ENCODE measurements at regions not wholly inside any gene's neighbourhood (a gene's known extent, or its start where the extent isn't known, plus 50 kb on each side); places are given as distances from the start of the nearest gene placed in this dataset.

DNA sequence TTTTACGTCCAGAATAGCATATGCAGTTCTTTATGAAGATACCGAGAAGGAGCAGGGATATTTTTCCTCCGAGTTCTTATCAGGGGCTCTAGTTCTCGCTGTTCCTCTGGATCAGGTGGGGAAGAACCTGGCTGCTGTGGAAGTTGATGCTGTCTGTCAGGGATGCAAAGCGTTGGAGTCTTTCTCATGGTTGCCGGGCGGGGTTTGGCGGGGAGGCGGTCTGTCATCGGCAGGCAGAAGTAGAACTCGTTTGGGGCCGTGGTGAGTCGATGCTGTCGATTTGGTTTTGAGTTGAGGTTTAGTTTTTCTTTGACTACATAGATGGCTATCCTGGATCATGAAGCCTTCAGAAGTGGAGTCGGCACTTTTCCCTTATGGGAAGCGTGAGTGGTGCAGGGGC, 691.2 kb downstream of the QKI start:
- dilution Hi-C loops (cut with MboI; ENCODE audit: extremely low pct_ligation_motif_present, low sequenced_read_pairs): no loop called here

DNA sequence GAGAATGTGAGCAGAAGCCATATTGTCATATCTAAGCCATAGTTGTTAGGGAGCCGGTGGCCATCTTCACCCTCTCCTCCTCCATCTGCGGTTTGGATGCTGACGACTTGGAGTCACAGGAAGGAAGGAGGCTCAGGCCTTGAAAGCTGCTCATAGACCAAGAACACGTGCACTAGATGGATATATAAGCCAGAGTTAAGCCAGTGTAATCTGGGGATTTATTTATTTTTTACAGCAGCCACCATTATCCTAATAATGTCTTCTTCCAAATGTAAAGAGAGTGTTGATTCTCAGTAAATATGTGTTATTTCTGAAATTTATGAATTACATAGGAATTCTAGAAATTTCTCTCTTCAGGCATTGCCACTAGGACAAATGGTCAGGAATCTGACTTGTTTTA, 689.9 kb downstream of the QKI start:
- H3K36me3 ChIP-seq (ENCODE audit: control insufficient read depth in 2 of 2, extremely low read depth in 1 of 2, insufficient read depth in 2 of 2, low read length in 2 of 2): no peaks in the 10 kb centered on the region
- no peaks in the 10 kb centered on the region for H3K79me2 ChIP-seq (ENCODE audit: control insufficient read depth, insufficient read depth, low read length)
- no peak for FAIRE-seq
- H3K4me1 ChIP-seq (ENCODE audit: control insufficient read depth, extremely low read depth, insufficient read depth, low read length): peaks cover 7% of the 10 kb centered on the region
- H3K27ac ChIP-seq (ENCODE audit: control insufficient read depth, insufficient read depth, low read length): no peak overlapping the region
- H3K4me2 ChIP-seq (ENCODE audit: control insufficient read depth, extremely low read depth, insufficient read depth, low read depth, low read length): no peak overlapping the region
- no peaks in the 10 kb centered on the region for H4K20me1 ChIP-seq (ENCODE audit: control insufficient read depth, extremely low read depth, insufficient read depth, low read length)
- dilution Hi-C loops (cut with MboI; ENCODE audit: extremely low pct_ligation_motif_present, low sequenced_read_pairs): no loop called here
- DNase-seq (ENCODE audit: low read depth, low spot score): no peak
- H3K9me1 ChIP-seq (ENCODE audit: control insufficient read depth, extremely low read depth, insufficient read depth, low read length): no peaks in the 10 kb centered on the region
- no peak overlapping the region for H2AFZ ChIP-seq (ENCODE audit: control insufficient read depth, low read length)
- TF ChIP-seq, protein P1, sequence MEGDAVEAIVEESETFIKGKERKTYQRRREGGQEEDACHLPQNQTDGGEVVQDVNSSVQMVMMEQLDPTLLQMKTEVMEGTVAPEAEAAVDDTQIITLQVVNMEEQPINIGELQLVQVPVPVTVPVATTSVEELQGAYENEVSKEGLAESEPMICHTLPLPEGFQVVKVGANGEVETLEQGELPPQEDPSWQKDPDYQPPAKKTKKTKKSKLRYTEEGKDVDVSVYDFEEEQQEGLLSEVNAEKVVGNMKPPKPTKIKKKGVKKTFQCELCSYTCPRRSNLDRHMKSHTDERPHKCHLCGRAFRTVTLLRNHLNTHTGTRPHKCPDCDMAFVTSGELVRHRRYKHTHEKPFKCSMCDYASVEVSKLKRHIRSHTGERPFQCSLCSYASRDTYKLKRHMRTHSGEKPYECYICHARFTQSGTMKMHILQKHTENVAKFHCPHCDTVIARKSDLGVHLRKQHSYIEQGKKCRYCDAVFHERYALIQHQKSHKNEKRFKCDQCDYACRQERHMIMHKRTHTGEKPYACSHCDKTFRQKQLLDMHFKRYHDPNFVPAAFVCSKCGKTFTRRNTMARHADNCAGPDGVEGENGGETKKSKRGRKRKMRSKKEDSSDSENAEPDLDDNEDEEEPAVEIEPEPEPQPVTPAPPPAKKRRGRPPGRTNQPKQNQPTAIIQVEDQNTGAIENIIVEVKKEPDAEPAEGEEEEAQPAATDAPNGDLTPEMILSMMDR (optimal IDR thresholded peaks at IDR 0.05 in 1 of 3, IDR thresholded peaks at IDR 0.05 in 1 of 3, conservative IDR thresholded peaks at IDR 0.05 in 1 of 3; ENCODE audit: extremely low read depth in 1 of 3, insufficient read depth in 2 of 3, low read length in 3 of 3): no peak
- TF ChIP-seq EZH2 (IDR thresholded peaks at IDR 0.05; ENCODE audit: low read length): no peak
- no peak overlapping the region for H3K4me3 ChIP-seq (ENCODE audit: control insufficient read depth in 2 of 3, extremely low read depth in 1 of 3, insufficient read depth in 2 of 3, low read depth in 1 of 3, low read length in 3 of 3)
- no peaks in the 10 kb centered on the region for H3K27me3 ChIP-seq (ENCODE audit: control insufficient read depth, extremely low read depth, insufficient read depth, low read length)
- no peak overlapping the region for H3K9ac ChIP-seq (ENCODE audit: control insufficient read depth, extremely low read depth, insufficient read depth, low read length)
- no peaks in the 10 kb centered on the region for H3K9me3 ChIP-seq (ENCODE audit: control insufficient read depth, low read depth, low read length)

More for the DNA sequence above, 691.2 kb downstream of the QKI start:
- H3K27me3 ChIP-seq (ENCODE audit: control insufficient read depth, extremely low read depth, insufficient read depth, low read length): no peaks in the 10 kb centered on the region
- H4K20me1 ChIP-seq (ENCODE audit: control insufficient read depth, extremely low read depth, insufficient read depth, low read length): no peaks in the 10 kb centered on the region
- no peak overlapping the region for H3K27ac ChIP-seq (ENCODE audit: control insufficient read depth, insufficient read depth, low read length)
- no peak overlapping the region for H3K4me2 ChIP-seq (ENCODE audit: control insufficient read depth, extremely low read depth, insufficient read depth, low read depth, low read length)
- peaks cover 2% of the 10 kb centered on the region for H3K9me3 ChIP-seq (ENCODE audit: control insufficient read depth, low read depth, low read length)
- H3K36me3 ChIP-seq (ENCODE audit: control insufficient read depth in 2 of 2, extremely low read depth in 1 of 2, insufficient read depth in 2 of 2, low read length in 2 of 2): no peaks in the 10 kb centered on the region
- H3K9me1 ChIP-seq (ENCODE audit: control insufficient read depth, extremely low read depth, insufficient read depth, low read length): no peaks in the 10 kb centered on the region
- TF ChIP-seq EZH2 (IDR thresholded peaks at IDR 0.05; ENCODE audit: low read length): no peak
- TF ChIP-seq, protein P1 (optimal IDR thresholded peaks at IDR 0.05 in 1 of 3, IDR thresholded peaks at IDR 0.05 in 1 of 3, conservative IDR thresholded peaks at IDR 0.05 in 1 of 3; ENCODE audit: extremely low read depth in 1 of 3, insufficient read depth in 2 of 3, low read length in 3 of 3): no peak
- H3K9ac ChIP-seq (ENCODE audit: control insufficient read depth, extremely low read depth, insufficient read depth, low read length): no peak overlapping the region
- H3K4me1 ChIP-seq (ENCODE audit: control insufficient read depth, extremely low read depth, insufficient read depth, low read length): peaks cover 7% of the 10 kb centered on the region
- no peaks in the 10 kb centered on the region for H3K79me2 ChIP-seq (ENCODE audit: control insufficient read depth, insufficient read depth, low read length)
- H3K4me3 ChIP-seq (ENCODE audit: control insufficient read depth in 2 of 3, extremely low read depth in 1 of 3, insufficient read depth in 2 of 3, low read depth in 1 of 3, low read length in 3 of 3): no peak overlapping the region
- FAIRE-seq (no peak), DNase-seq (ENCODE audit: low read depth, low spot score) (no peak)
- no peak overlapping the region for H2AFZ ChIP-seq (ENCODE audit: control insufficient read depth, low read length)

All from keratinocyte (primary cell).